Astrocyte of the cerebellum (primary cell): ENCODE measurements at regions not wholly inside any gene's neighbourhood (a gene's known extent, or its start where the extent isn't known, plus 50 kb on each side); places are given as distances from the start of the nearest gene placed in this dataset.

Source experiments
- DNase-seq: peaks from one replicate; pipeline ENCODE4 v3.0.0-alpha.2; 2011; ENCODE audit warnings: low read depth
- H3K4me3 ChIP-seq: 2 replicates; pipeline ENCODE4 v1.5.1; 2011; ENCODE audit warnings: mild to moderate bottlenecking, low read depth, low read length, moderate library complexity
- in situ Hi-C: cut with HindIII; loops from 2 replicates; pipeline ENCODE4 v1.10.0; 2017; ENCODE audit warnings: low sequenced_read_pairs
- TF ChIP-seq, protein P1 (sequence below): IDR thresholded peaks from 2 replicates; pipeline ENCODE4 v1.5.1; 2012; ENCODE audit warnings: low read length, low read depth, moderate library complexity, mild to moderate bottlenecking; ENCODE audit errors: missing control alignments

GRCh38 chr4:74658116-74658515, 136.2 kb downstream of the BTC start:
- no peak for DNase-seq
- TF ChIP-seq, protein P1, sequence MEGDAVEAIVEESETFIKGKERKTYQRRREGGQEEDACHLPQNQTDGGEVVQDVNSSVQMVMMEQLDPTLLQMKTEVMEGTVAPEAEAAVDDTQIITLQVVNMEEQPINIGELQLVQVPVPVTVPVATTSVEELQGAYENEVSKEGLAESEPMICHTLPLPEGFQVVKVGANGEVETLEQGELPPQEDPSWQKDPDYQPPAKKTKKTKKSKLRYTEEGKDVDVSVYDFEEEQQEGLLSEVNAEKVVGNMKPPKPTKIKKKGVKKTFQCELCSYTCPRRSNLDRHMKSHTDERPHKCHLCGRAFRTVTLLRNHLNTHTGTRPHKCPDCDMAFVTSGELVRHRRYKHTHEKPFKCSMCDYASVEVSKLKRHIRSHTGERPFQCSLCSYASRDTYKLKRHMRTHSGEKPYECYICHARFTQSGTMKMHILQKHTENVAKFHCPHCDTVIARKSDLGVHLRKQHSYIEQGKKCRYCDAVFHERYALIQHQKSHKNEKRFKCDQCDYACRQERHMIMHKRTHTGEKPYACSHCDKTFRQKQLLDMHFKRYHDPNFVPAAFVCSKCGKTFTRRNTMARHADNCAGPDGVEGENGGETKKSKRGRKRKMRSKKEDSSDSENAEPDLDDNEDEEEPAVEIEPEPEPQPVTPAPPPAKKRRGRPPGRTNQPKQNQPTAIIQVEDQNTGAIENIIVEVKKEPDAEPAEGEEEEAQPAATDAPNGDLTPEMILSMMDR: no peak
- H3K4me3 ChIP-seq: no peak overlapping the region
- in situ Hi-C loops: no loop called here

DNA sequence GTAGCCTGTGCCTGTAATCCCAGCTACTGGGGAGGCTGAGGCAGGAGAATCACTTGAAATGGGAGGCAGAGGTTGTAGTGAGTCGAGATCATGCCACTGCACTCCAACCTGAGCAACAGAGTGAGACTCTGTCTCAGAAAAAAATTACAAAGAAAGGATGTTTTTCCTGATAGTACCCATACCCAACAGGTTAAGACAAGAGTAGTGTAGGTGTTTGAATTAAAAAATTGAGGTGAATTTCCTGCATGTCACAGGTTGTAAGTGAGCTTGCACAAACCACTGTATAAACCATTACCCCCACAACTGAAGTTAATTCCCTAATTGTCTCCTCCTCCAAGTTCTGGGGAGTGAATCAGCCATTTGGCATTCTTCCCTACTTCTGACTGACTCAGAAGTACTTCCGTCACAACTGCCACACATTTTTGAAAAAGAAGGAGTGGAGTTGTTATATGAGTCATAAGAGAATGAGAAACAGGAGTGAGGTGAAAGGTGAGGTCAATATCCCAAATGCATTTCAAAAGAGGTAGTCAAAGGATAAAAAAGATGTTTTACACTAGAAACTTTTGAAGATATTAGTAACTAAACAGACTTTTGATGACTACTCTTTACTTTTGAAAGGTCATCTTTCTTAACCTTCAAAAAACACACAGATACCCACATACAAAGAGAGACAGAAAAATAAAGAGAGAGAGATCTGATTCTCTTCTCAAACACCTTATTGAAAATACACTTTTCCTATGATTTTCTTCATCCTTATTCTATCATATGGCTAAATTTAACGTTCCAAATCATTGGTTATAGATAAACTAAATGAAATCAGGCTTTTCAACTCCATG, 134.5 kb downstream of the BTC start:
- TF ChIP-seq, protein P1: no peak
- no peak overlapping the region for H3K4me3 ChIP-seq
- in situ Hi-C loops: no loop called here
- DNase-seq: peak; percentile 98

- TF ChIP-seq, protein P1: no peak
- no peak overlapping the region for H3K4me3 ChIP-seq
- no peak for DNase-seq
- in situ Hi-C loops: no loop called here
Observed at GRCh38 chr4:74660866-74661265, 133.5 kb downstream of the BTC start.

DNA sequence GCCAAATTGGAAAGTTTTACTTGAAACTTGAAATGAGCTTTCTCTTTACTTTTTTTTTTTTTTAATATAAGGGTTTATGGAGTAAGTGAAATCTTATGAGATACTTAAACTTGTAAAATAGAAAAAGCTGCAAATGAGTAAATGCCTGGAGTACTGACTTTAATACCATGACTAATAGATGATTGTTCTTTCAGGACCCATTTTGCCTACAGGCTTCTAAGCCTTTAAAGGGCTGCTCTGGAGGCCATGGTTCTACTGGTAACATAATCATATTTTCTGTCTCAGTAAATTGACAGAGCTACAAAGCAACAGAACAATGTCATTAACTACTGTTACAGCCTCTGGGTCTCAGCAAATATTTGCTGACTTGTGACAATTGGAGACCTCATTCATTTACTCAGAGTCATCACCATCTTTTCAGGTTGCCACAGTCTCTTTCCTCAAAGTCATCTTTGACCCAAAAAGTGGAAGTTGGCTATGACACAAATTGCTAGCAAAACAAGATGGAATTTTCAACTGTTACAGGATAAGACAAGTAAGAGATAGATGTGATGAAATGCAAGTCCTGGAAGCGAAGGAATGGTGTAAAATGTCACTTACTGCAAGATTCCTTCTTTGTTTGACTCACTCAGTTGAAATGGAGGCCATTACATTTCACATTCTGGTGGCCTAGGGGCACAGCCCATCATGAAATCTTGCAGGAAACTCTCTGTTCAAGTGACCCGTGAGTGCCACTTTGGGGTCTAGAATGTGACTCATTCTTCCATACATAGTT, 132.7 kb downstream of the BTC start:
- in situ Hi-C loops: no loop called here
- TF ChIP-seq, protein P1: no peak
- H3K4me3 ChIP-seq: no peak overlapping the region
- DNase-seq: no peak

DNA sequence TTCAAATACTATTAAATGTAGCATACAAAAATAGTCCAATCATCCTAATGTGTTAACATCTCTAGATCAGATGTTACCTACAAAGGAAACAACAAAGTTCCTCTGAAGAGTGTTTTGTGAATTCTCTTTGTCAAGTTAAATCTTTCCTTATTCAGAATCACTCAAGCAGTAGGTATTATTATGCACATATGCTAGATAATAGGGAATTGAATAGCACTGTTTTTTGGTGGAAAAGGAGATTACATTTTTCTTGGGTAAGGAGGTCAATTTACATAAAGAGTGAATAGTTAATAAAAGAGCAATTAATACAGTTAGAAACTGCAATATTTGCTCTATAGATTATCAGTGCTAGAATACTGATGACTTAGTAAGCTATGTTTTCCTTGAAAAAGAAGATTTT, 130.7 kb downstream of the BTC start:
- TF ChIP-seq, protein P1: no peak
- DNase-seq: no peak
- in situ Hi-C loops: no loop called here
- no peak overlapping the region for H3K4me3 ChIP-seq

DNA sequence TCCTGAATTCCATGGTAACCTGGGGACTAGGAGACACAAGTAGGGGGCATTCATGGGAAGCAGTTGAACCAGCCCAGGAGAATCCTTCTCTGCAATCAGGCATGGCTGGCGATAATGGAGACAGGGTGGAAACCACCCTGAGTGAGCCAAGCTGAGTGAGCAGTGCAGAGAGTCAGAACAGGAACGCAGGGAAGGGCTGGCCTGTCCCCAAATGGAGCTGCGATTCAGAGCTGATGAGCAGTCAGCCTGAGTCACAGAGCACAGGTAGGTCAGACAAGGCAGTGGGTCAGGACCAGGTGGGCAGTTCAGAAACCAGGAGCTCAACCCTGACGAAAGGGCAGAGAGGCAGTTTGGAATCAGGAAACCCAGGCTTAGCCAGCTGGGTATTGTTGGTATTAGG, 129.0 kb downstream of the BTC start:
- in situ Hi-C loops: no loop called here
- no peak for DNase-seq
- TF ChIP-seq, protein P1: no peak
- H3K4me3 ChIP-seq: no peak overlapping the region
